ENCODE measurements at regions not wholly inside any gene's neighbourhood (a gene's known extent, or its start where the extent isn't known, plus 50 kb on each side); places are given as distances from the start of the nearest gene placed in this dataset.
A peak's percentile ranks its signal among the peaks of the same experiment; 100 is the strongest.

- Mint-ChIP-seq H3K27ac (ENCODE audit: unreplicated experiment) (peak overlapping the region; percentile 91), H3K36me3 (ENCODE audit: insufficient read depth, unreplicated experiment) (peaks cover 7% of the 10 kb centered on the region), H3K4me3 (ENCODE audit: low read depth, unreplicated experiment) (peak overlapping the region; percentile 18), H3K9me3 (ENCODE audit: low read depth, unreplicated experiment) (peaks cover 5% of the 10 kb centered on the region), H3K27me3 (ENCODE audit: unreplicated experiment) (no peaks in the 10 kb centered on the region), H3K4me1 (ENCODE audit: low read depth, unreplicated experiment) (peaks cover 17% of the 10 kb centered on the region)
- TF ChIP-seq CTCF (IDR thresholded peaks at IDR 0.05; ENCODE audit: unreplicated experiment): no peak
- no TSS peak for BruUV-seq (replicated peaks)
- DNase-seq: no peak
- intact Hi-C loops (cut with micrococcal nuclease; ENCODE audit: unreplicated experiment): no loop called here
- CTCF ChIA-PET: no interaction called here
These were observed 745.1 kb downstream of the LTN1 start for GRCh38 chr21:28247454-28248020.

- Mint-ChIP-seq H3K9me3 (ENCODE audit: low read depth, unreplicated experiment) (peaks cover 2% of the 10 kb centered on the region), H3K27me3 (ENCODE audit: unreplicated experiment) (no peaks in the 10 kb centered on the region), H3K27ac (ENCODE audit: unreplicated experiment) (no peak overlapping the region), H3K36me3 (ENCODE audit: insufficient read depth, unreplicated experiment) (no peaks in the 10 kb centered on the region), H3K4me1 (ENCODE audit: low read depth, unreplicated experiment) (peaks cover 10% of the 10 kb centered on the region), H3K4me3 (ENCODE audit: low read depth, unreplicated experiment) (no peak overlapping the region)
- intact Hi-C loops (cut with micrococcal nuclease; ENCODE audit: unreplicated experiment): no loop called here
- BruUV-seq (replicated peaks): no TSS peak
- TF ChIP-seq CTCF (IDR thresholded peaks at IDR 0.05; ENCODE audit: unreplicated experiment): no peak
- CTCF ChIA-PET: no interaction called here
- DNase-seq: no peak
These were observed 752.1 kb downstream of the LTN1 start for GRCh38 chr21:28240586-28240985.

- H3K9me3 Mint-ChIP-seq (ENCODE audit: low read depth, unreplicated experiment): no peaks in the 10 kb centered on the region
- CTCF ChIA-PET: interaction anchor here (1.4 kb wide), 1 partner anchor 70 kb away, joined by 3 read pairs; no protein-coding TSS in a partner anchor
- no TSS peak for BruUV-seq (replicated peaks)
- no peaks in the 10 kb centered on the region for H3K27me3 Mint-ChIP-seq (ENCODE audit: unreplicated experiment)
- no peak for TF ChIP-seq CTCF (IDR thresholded peaks at IDR 0.05; ENCODE audit: unreplicated experiment)
- H3K27ac Mint-ChIP-seq (ENCODE audit: unreplicated experiment): no peak overlapping the region
- H3K36me3 Mint-ChIP-seq (ENCODE audit: insufficient read depth, unreplicated experiment): no peaks in the 10 kb centered on the region
- intact Hi-C loops (cut with micrococcal nuclease; ENCODE audit: unreplicated experiment): no loop called here
- DNase-seq: no peak
- peaks cover 6% of the 10 kb centered on the region for H3K4me1 Mint-ChIP-seq (ENCODE audit: low read depth, unreplicated experiment)
- H3K4me3 Mint-ChIP-seq (ENCODE audit: low read depth, unreplicated experiment): no peak overlapping the region
These were observed 753.3 kb downstream of the LTN1 start for GRCh38 chr21:28239340-28239739.

GRCh38 chr21:28237661-28238060, 755.0 kb downstream of the LTN1 start:
- no peaks in the 10 kb centered on the region for H3K36me3 Mint-ChIP-seq (ENCODE audit: insufficient read depth, unreplicated experiment)
- intact Hi-C loops (cut with micrococcal nuclease; ENCODE audit: unreplicated experiment): no loop called here
- no TSS peak for BruUV-seq (replicated peaks)
- H3K9me3 Mint-ChIP-seq (ENCODE audit: low read depth, unreplicated experiment): no peaks in the 10 kb centered on the region
- CTCF ChIA-PET: interaction anchor here (0.7 to 1.4 kb wide), 2 partner anchors 72 to 109 kb away, joined by 3 to 4 read pairs; no protein-coding TSS in a partner anchor
- H3K4me3 Mint-ChIP-seq (ENCODE audit: low read depth, unreplicated experiment): no peak overlapping the region
- H3K4me1 Mint-ChIP-seq (ENCODE audit: low read depth, unreplicated experiment): peaks cover 6% of the 10 kb centered on the region
- no peak overlapping the region for H3K27ac Mint-ChIP-seq (ENCODE audit: unreplicated experiment)
- H3K27me3 Mint-ChIP-seq (ENCODE audit: unreplicated experiment): no peaks in the 10 kb centered on the region
- TF ChIP-seq CTCF (IDR thresholded peaks at IDR 0.05; ENCODE audit: unreplicated experiment): no peak
- no peak for DNase-seq
